ENCODE measurements at regions not wholly inside any gene's neighbourhood (a gene's known extent, or its start where the extent isn't known, plus 50 kb on each side); places are given as distances from the start of the nearest gene placed in this dataset.

- TF ChIP-seq CTCF (IDR thresholded peaks at IDR 0.05) (no peak), POLR2A (IDR thresholded peaks at IDR 0.05) (no peak), EP300 (IDR thresholded peaks at IDR 0.05) (no peak)
These were observed 105.8 kb downstream of the ZNF664 start for GRCh38 chr12:124078800-124079199.

Data from tibial nerve (tissue), 4 donors.